HepG2 (cell line): ENCODE measurements at regions not wholly inside any gene's neighbourhood (a gene's known extent, or its start where the extent isn't known, plus 50 kb on each side); places are given as distances from the start of the nearest gene placed in this dataset.

Experiments
- CEBPB ChIP-seq: IDR thresholded peaks from 2 replicates; pipeline ENCODE4 v1.6.1; 2011; ENCODE audit warnings: low read depth, low read length, improper control_type of control experiment, borderline replicate concordance
- E2F5 ChIP-seq: sonication (generic); formaldehyde crosslinking; conservative IDR thresholded peaks from 2 replicates; pipeline ENCODE4 v1.4.0; 2020; ENCODE audit warnings: missing genetic modification reagents
- FOXO1 ChIP-seq: sonication (generic); formaldehyde crosslinking; IDR thresholded peaks from 2 replicates; pipeline ENCODE4 v1.4.0; 2020; ENCODE audit warnings: missing genetic modification reagents
- SNAPC5 ChIP-seq: sonication (generic); formaldehyde crosslinking; IDR thresholded peaks from 2 replicates; pipeline ENCODE4 v1.8.1; 2023; ENCODE audit warnings: mild to moderate bottlenecking, missing genetic modification reagents, borderline replicate concordance
- ZBTB49 ChIP-seq: sonication (generic); formaldehyde crosslinking; IDR thresholded peaks from 2 replicates; pipeline ENCODE4 v1.4.0; 2020; ENCODE audit warnings: missing genetic modification reagents, borderline replicate concordance
- ZNF24 ChIP-seq: fragments of 450-650 bp; IDR thresholded peaks from 2 replicates; pipeline ENCODE4 v1.6.1; 2017; ENCODE audit warnings: antibody characterized with exemption, mild to moderate bottlenecking
- ZNF256 ChIP-seq: sonication (generic); formaldehyde crosslinking; conservative IDR thresholded peaks from 2 replicates; pipeline ENCODE4 v1.4.0; 2020; ENCODE audit warnings: missing genetic modification reagents
- ZNF331 ChIP-seq: sonication (generic); formaldehyde crosslinking; IDR thresholded peaks from 2 replicates; pipeline ENCODE4 v1.4.0; 2020; ENCODE audit warnings: missing genetic modification reagents
- ZNF646 ChIP-seq: sonication (generic); formaldehyde crosslinking; IDR thresholded peaks from 2 replicates; pipeline ENCODE4 v1.9.0; 2021; ENCODE audit warnings: mild to moderate bottlenecking, missing genetic modification reagents

GRCh38 chr5:62922191-62922590 is 343.6 kb downstream of the LRRC70 start (continued):
- TF ChIP-seq ZNF646 (CRISPR knock-in tag) (no peak), ZNF256 (CRISPR knock-in tag) (no peak), CEBPB (no peak), SNAPC5 (no peak), ZNF24 (no peak), ZNF331 (CRISPR knock-in tag) (no peak), E2F5 (CRISPR knock-in tag) (no peak), FOXO1 (CRISPR knock-in tag) (no peak), ZBTB49 (CRISPR knock-in tag) (no peak)
